Activated T-cell treated with anti-CD3 and anti-CD28 coated beads, Interleukin-2, amount 50 U/mL, for 24 hours (primary cell): ENCODE measurements at regions not wholly inside any gene's neighbourhood (a gene's known extent, or its start where the extent isn't known, plus 50 kb on each side); places are given as distances from the start of the nearest gene placed in this dataset.

Experiments
- DNase-seq: peaks from one replicate; pipeline ENCODE4 v3.0.0-alpha.2; 2020
- H3K27ac Mint-ChIP-seq: 2 replicates; pipeline ENCODE4 v1.8.0; 2020; ENCODE audit warnings: mild to moderate bottlenecking, mixed read lengths
- H3K27me3 Mint-ChIP-seq: 2 replicates; pipeline ENCODE4 v1.8.0; 2020; ENCODE audit warnings: mixed read lengths
- H3K36me3 Mint-ChIP-seq: 2 replicates; pipeline ENCODE4 v1.8.0; 2020; ENCODE audit warnings: low read depth, mixed read lengths
- H3K4me1 Mint-ChIP-seq: 2 replicates; pipeline ENCODE4 v1.8.0; 2020; ENCODE audit warnings: low read depth, mixed read lengths
- H3K4me3 Mint-ChIP-seq: 2 replicates; pipeline ENCODE4 v1.8.0; 2020; ENCODE audit warnings: mild to moderate bottlenecking, moderate library complexity, mixed read lengths
- H3K9me3 Mint-ChIP-seq: 2 replicates; pipeline ENCODE4 v1.8.0; 2020; ENCODE audit warnings: mixed read lengths

DNA sequence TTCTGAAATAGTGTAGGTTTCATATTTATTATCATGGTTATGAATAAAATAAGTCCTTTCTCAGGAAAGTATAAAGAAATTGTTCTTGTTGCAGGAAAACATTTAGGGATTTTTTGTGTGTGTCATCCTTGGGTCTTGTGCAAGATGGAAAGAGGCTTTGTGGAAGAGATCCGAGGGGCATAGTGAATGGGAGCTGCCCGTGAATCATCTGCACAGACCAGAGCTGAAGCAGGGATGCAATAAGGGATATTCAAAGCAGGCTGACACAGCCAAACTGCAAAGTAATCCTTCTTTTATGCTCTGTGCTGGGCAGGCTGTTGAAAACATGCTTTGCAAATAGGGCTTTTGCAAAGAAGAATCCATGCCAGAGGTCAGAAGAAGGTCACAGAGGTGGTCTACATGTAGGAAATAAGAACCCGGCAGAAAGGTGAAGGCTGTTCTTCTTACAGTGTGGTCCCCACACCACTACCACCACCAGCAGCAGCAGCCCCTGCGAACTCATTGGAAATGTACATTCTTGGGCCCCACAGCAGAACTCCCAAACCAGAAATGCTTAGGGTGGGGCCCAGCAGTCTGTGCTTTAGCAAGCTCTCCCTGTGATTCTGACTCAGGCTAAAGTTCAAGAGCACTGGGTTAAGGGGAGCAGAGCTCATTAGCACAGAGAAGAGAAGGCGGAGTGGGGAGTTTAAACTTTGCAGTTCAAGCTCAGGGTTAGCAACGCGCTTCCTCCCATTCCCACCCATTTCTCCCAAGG is 237.6 kb downstream of the QKI start:
- no peak overlapping the region for H3K4me3 Mint-ChIP-seq
- no peaks in the 10 kb centered on the region for H3K9me3 Mint-ChIP-seq
- H3K36me3 Mint-ChIP-seq = no peaks in the 10 kb centered on the region
- H3K27me3 Mint-ChIP-seq = peaks cover 8% of the 10 kb centered on the region
- H3K4me1 Mint-ChIP-seq = no peaks in the 10 kb centered on the region
- no peak for DNase-seq
- no peak overlapping the region for H3K27ac Mint-ChIP-seq

DNA sequence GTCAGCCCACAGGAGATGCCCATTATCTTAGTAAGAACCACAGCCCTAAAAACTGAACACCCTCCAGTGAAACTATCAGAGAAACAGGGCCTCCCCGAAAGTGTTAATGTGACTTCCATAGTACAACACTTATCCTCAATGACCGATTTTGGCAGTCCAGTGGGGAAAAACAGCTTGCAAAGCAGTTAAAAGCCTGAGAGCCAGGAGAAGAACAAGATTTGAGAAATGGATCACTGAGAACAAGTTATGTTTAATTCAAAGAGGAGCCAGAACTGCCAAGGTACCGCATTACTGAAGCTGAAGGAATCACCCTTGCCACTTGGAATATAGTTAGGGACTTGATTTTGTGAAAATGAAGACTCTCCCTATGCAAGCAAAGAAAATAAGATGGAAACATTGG is 236.9 kb downstream of the QKI start:
- Mint-ChIP-seq H3K4me1 (no peaks in the 10 kb centered on the region), H3K36me3 (no peaks in the 10 kb centered on the region), H3K27me3 (peaks cover 8% of the 10 kb centered on the region), H3K9me3 (no peaks in the 10 kb centered on the region), H3K27ac (no peak overlapping the region), H3K4me3 (no peak overlapping the region)
- no peak for DNase-seq

DNA sequence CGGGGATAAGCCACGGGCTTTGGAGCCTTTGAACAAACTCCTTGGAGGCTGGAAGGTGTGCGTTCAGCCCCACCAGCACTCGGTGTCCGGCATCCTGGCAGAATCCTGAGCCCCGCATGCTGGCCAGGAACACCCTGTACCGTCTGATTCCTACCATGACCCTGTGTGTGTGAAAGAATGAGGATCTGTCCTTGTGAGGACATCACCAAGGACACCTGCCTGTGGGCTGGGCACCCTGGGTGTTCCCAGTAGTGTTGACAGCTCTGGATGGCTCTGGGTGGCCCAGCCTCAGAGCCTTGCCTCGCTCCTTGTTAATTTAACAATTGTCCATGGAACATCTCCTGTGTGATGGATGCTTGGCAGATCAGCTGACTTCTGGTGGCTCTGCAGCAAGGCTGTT is 234.3 kb downstream of the QKI start:
- Mint-ChIP-seq H3K9me3 (no peaks in the 10 kb centered on the region), H3K4me3 (no peak overlapping the region), H3K4me1 (no peaks in the 10 kb centered on the region), H3K27ac (no peak overlapping the region), H3K27me3 (peaks cover 8% of the 10 kb centered on the region), H3K36me3 (no peaks in the 10 kb centered on the region)
- DNase-seq = no peak

DNA sequence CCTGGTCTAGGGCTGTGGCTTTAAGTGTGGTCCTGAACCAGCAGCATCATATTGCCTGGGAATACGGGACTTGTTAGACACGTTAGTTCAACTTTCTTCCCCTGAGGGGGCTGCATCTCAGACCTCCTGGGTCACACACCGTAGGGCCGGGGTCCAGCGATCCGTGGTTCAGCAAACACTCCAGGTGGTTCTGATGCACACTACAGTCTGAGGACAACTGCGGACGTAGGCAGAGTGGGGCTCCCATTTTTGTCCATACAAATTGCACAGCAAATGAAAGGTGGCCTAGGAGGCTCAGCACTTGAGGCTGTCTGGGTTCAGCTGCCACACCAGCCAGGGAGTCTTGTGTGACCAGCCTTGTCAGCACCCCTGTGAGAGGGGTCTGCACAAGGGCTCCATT is 233.1 kb downstream of the QKI start:
- Mint-ChIP-seq H3K27ac (no peak overlapping the region), H3K36me3 (no peaks in the 10 kb centered on the region), H3K4me3 (no peak overlapping the region), H3K9me3 (no peaks in the 10 kb centered on the region), H3K27me3 (peaks cover 8% of the 10 kb centered on the region), H3K4me1 (no peaks in the 10 kb centered on the region)
- DNase-seq = no peak

DNA sequence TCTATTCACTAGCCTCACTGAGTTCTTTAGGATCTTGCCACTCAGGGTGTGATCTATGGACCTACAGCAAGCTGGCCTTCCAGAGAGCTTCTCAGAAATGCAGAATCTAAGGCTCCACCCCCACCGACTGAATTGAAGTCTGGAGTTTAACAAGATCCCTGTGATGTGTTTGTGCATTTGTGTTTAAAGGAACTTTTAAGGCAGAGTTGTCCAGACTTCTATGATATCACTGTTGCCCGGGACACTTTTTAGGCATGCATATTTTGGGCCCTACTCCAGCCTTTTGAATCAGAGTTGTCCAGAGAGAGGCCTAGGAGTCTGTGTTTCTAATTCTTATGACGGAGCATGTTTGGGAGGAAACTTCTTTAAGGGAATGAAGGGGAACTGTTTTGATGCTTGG is 232.3 kb downstream of the QKI start:
- Mint-ChIP-seq H3K9me3 (no peaks in the 10 kb centered on the region), H3K4me1 (no peaks in the 10 kb centered on the region), H3K36me3 (no peaks in the 10 kb centered on the region), H3K27ac (no peak overlapping the region), H3K4me3 (no peak overlapping the region), H3K27me3 (peaks cover 8% of the 10 kb centered on the region)
- DNase-seq = no peak

DNA sequence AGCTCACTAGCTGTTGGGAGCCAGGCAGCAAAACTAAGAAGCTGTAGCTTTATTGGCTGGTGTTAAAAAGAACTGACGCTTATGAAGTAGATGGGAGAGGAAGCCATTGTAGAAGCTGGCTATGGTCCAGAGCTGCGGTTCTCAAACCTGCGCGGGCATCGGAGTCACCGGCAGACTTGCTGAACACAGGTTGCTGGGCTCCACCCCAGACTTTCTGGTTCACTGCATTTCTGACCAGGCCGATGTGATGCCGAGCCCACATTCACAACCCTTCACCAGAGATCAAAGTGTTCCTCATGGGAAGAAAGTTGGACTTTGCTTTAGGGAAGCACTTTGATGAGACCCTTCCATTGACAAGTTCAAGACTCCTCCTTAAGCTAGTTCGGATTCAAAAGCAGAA is 231.6 kb downstream of the QKI start:
- Mint-ChIP-seq H3K36me3 (no peaks in the 10 kb centered on the region), H3K4me3 (no peak overlapping the region), H3K4me1 (no peaks in the 10 kb centered on the region), H3K9me3 (no peaks in the 10 kb centered on the region), H3K27ac (no peak overlapping the region), H3K27me3 (peaks cover 8% of the 10 kb centered on the region)
- DNase-seq = no peak

DNA sequence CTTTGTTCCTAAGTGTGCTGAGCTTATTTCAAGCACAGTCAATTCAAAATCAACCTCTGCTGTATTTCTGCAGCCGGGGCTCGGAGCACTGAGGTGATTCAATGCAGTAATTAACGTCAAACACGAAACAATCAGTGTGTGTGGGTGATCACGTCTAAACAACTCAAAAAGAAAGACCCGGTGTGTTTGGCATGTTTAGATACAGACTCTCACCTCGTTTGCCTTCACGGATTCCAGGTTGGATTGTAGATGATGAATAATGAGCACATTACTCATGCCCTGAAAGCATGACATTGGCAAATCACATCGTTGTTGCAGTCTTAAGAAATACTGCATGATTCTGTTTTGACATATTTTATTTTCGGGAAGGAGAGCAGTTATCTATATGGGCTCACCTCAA is 231.0 kb downstream of the QKI start:
- Mint-ChIP-seq H3K27ac (no peak overlapping the region), H3K4me3 (no peak overlapping the region), H3K4me1 (no peaks in the 10 kb centered on the region), H3K36me3 (no peaks in the 10 kb centered on the region), H3K27me3 (peaks cover 8% of the 10 kb centered on the region), H3K9me3 (no peaks in the 10 kb centered on the region)
- DNase-seq = no peak

DNA sequence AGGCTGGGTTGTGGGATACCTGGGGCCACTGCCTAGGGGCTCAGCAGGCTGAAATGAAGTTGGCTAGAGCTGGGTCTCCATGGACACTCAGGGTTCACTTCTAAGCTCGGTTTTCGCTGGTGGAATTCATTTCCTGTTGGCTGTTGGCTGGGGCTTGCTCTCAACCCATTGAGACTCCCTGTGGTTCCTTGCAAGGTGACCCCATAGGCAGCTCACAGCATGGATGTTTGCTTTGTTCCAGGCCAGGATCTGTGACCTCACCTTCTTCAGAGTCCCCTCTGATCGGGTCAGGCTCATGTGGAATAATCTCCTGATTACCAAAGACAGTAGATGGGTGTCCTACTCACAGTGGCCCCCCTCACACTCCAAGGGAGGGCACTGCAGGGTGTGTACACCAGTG is 229.3 kb downstream of the QKI start:
- Mint-ChIP-seq H3K27ac (no peak overlapping the region), H3K27me3 (no peaks in the 10 kb centered on the region), H3K9me3 (no peaks in the 10 kb centered on the region), H3K4me1 (no peaks in the 10 kb centered on the region), H3K4me3 (no peak overlapping the region), H3K36me3 (no peaks in the 10 kb centered on the region)
- DNase-seq = no peak

DNA sequence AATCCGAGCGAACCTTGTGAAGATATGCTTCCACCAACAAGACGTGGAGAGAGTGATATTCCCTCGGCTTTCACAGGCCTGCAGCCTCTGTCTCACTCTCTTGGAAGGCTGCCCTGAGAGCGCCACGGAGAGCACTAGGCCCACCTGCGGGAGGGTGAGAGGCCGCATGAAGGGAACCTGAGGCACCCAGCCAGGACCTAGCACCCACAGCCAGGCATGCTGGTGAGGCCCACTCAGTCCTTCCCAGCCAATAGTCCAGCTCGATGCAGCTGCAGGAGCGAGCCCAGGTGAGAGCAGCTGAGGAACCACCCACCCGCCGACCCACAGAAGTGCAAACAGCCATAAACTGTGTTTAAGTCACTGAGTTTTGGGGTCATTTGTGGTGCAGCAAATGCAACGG is 227.2 kb downstream of the QKI start:
- no peaks in the 10 kb centered on the region for H3K9me3 Mint-ChIP-seq
- H3K27me3 Mint-ChIP-seq = no peaks in the 10 kb centered on the region
- H3K27ac Mint-ChIP-seq = no peak overlapping the region
- no peaks in the 10 kb centered on the region for H3K36me3 Mint-ChIP-seq
- DNase-seq = no peak
- H3K4me3 Mint-ChIP-seq = no peak overlapping the region
- no peaks in the 10 kb centered on the region for H3K4me1 Mint-ChIP-seq

DNA sequence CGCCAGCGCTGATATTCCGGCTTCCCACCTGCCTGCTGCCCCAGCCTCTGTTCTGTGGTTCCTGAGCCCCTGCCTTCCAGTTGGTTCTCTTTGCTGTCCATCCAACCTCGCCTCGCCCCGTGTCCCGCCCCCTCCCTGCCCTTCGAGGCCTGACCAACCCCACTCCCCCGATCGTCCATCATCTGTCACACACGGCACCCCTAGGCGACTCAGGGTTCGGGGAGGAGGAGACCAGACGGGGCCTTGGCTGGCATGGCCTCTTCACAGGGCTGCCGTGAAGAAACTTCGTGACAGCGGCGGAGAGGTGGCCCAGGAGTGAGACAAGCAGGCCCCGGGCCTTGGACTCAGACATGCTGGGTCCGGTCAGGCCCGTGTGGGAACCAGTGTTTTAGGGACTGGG is 226.1 kb downstream of the QKI start:
- DNase-seq = no peak
- no peaks in the 10 kb centered on the region for H3K27me3 Mint-ChIP-seq
- no peaks in the 10 kb centered on the region for H3K36me3 Mint-ChIP-seq
- no peaks in the 10 kb centered on the region for H3K4me1 Mint-ChIP-seq
- H3K9me3 Mint-ChIP-seq = no peaks in the 10 kb centered on the region
- H3K4me3 Mint-ChIP-seq = no peak overlapping the region
- H3K27ac Mint-ChIP-seq = no peak overlapping the region

DNA sequence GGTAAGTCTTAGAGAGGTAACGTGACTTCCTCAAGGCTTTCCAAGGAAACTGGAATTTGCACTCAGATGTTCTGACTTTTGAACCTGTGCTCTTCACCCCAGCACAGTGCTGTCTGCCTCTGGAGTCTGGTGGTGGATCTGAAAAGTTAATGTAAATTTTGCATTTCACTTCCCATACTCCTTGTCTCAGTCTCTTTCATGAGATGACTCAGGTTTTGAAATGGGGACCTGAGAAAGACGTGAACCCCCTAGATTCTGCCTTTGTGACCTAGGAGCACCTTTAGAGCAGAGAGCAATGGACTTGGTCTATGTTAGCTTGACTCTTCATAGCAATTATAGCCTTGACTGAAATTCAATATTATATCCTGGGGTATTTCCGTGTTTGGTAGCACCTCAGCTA is 223.0 kb downstream of the QKI start:
- Mint-ChIP-seq H3K36me3 (no peaks in the 10 kb centered on the region), H3K27me3 (peaks cover under 1% of the 10 kb centered on the region), H3K27ac (no peak overlapping the region), H3K9me3 (no peaks in the 10 kb centered on the region), H3K4me3 (no peak overlapping the region), H3K4me1 (no peaks in the 10 kb centered on the region)
- no peak for DNase-seq

DNA sequence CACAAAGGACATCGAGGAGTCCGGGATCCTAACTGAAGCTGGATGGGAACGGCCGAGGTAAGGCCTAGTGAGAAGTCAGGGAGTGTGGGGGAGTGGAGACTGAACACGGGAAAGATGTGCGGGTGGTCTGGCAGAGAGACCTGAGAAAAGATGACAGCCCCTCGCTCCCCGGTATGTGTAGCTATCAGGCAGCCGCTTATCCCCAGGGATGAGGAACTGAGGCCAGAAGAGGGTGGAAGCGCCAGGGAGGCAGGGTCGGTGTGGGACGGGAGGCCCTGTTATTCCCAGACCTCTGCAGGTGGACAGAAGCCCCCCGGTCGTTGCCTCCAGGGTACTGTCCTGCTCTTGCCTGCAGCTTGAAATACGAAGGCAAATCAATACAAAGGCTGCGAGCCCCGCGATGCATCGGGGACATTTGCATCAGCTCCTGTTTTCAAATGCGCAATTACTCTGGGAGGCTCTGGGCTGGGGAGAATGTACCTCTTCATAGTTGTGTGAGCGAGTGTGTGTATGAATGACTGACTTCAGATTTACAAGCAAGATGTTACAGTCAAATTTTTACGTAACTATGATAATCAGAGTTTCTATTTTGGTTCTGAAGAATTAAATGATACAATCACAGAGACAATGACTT is 221.3 kb downstream of the QKI start:
- Mint-ChIP-seq H3K4me1 (no peaks in the 10 kb centered on the region), H3K27ac (no peak overlapping the region), H3K9me3 (no peaks in the 10 kb centered on the region), H3K36me3 (no peaks in the 10 kb centered on the region), H3K27me3 (peaks cover 13% of the 10 kb centered on the region), H3K4me3 (no peak overlapping the region)
- DNase-seq = no peak

DNA sequence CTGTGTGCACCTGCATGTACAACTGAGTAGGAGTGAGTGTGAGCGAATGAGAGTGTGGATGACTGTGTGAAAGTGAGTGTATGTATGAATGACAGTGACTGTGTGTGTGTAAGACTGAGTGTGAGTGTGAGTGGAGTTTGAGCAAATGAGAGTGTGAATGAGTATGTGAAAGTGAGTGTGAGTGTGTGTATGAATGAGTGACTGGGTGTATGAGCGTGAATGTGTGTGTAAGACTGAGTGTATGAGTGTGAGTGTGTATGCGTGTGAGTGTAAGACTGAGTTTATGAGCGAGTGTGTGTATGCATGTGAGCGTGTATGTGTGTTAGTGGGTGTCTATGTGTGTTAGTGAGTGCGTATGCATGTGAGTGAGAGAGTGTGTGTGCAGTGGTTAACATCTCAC is 220.8 kb downstream of the QKI start:
- no peaks in the 10 kb centered on the region for H3K36me3 Mint-ChIP-seq
- DNase-seq = no peak
- H3K27ac Mint-ChIP-seq = no peak overlapping the region

DNA sequence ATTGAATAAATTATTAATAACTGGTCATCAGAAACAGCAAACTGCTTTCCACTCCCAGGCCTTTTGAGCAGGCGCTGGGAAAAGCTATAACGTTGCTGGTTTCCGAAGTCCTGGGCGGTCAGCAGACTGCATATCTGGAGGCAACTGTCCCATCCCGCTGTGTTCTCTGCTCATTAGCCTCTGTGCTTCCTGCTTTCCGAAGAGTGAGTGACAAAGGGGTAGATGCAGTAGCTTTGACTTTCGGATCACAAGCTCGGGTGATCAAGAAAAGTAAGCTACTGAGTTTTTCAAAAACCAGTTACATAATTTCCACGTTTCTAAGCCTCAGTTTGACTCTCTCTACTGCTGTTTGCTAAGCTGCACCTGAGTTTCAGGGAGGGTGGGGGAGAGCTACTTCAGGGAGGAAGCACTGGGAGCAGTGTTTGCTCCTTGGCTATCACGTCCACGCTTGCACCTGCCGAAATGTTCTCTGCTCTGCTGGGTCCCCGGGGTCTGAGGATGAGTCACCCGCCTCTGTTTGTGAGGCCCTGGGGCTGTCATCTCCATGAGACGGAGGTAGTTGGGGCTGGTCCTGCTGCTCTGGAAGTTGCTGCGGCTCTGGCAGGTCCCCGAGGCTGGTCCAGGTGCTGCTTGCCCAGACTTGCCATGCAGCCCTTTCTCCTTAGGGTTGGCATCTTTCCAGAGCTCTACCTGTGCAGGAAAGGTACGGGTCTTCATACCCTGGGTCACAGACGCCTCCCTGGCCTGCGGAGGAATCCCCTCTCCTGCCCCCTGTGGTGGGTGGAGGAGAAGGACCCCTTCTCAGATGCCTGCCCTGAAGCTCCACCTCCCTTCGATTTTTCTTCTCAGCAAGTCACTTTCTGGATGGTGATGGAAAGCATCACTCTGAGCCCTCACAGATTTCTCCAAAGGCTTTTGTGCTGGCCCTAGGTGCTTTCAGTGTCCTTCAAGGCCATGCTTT is 220.0 kb downstream of the QKI start:
- H3K4me1 Mint-ChIP-seq = no peaks in the 10 kb centered on the region
- DNase-seq = no peak
- no peak overlapping the region for H3K27ac Mint-ChIP-seq
- H3K27me3 Mint-ChIP-seq = peaks cover 21% of the 10 kb centered on the region
- no peaks in the 10 kb centered on the region for H3K36me3 Mint-ChIP-seq
- no peak overlapping the region for H3K4me3 Mint-ChIP-seq
- H3K9me3 Mint-ChIP-seq = no peaks in the 10 kb centered on the region

More for the DNA sequence above, 220.8 kb downstream of the QKI start:
- Mint-ChIP-seq H3K4me3 (no peak overlapping the region), H3K9me3 (no peaks in the 10 kb centered on the region), H3K27me3 (peaks cover 13% of the 10 kb centered on the region), H3K4me1 (no peaks in the 10 kb centered on the region)

DNA sequence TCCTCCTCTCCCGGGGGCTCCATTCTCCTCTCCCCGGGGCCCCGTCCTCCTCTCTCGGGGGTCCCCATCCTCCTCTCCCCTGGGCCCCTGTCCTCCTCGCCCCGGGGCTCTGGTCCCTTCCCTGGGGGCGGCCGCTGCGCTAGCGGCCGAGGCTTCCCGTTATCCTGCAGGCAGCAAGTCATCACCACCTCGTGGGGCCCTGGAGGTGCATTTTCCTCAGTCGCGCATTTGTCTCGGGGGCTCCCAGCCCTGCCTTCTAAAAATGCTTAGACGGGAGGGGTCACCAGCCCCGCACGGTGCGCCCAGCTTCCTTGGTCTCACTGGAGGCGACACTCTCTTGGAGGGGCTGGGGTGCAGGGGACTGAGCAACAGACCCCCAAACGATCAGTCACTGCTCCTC is 216.5 kb downstream of the QKI start:
- H3K9me3 Mint-ChIP-seq = no peaks in the 10 kb centered on the region
- no peaks in the 10 kb centered on the region for H3K4me1 Mint-ChIP-seq
- no peak for DNase-seq
- H3K27ac Mint-ChIP-seq = no peak overlapping the region
- peaks cover 25% of the 10 kb centered on the region for H3K27me3 Mint-ChIP-seq
- H3K36me3 Mint-ChIP-seq = no peaks in the 10 kb centered on the region
- no peak overlapping the region for H3K4me3 Mint-ChIP-seq
